Stimulated activated CD4-positive, alpha-beta T cell treated with anti-CD3 and anti-CD28 coated beads, Interleukin-4, amount 100 ng/mL, for 48 hours (primary cell): ENCODE measurements at regions not wholly inside any gene's neighbourhood (a gene's known extent, or its start where the extent isn't known, plus 50 kb on each side); places are given as distances from the start of the nearest gene placed in this dataset.
"Not testable (repeated sequence)": the region's sequence is repeated elsewhere in the genome, so short reads cannot be mapped to it uniquely, and the experiment has no call there.

Experiments used
- DNase-seq, 2 donors: peaks; one replicate each; pipeline ENCODE4 v3.0.0-alpha.2; 2020; ENCODE audit warnings: low read depth in 2 of 2

GRCh38 chrX:1059576-1060561 is 152.6 kb downstream of the CRLF2 start:
- no peak for DNase-seq

- DNase-seq: not testable (repeated sequence)
These were observed 158.8 kb downstream of the CRLF2 start for GRCh38 chrX:1053600-1053999.

GRCh38 chrX:1053072-1053471 is 159.4 kb downstream of the CRLF2 start:
- no peak for DNase-seq

GRCh38 chrX:1052021-1052420 is 160.4 kb downstream of the CRLF2 start:
- DNase-seq: no peak

GRCh38 chrX:1051421-1051820 is 161.0 kb downstream of the CRLF2 start:
- no peak for DNase-seq

- no peak for DNase-seq
These were observed 166.7 kb downstream of the CRLF2 start for GRCh38 chrX:1045680-1046314.

GRCh38 chrX:1041091-1041490 is 171.4 kb downstream of the CRLF2 start:
- no peak for DNase-seq

GRCh38 chrX:1035931-1036330 is 176.5 kb downstream of the CRLF2 start:
- DNase-seq: not testable (repeated sequence)

GRCh38 chrX:1035206-1035605 is 177.2 kb downstream of the CRLF2 start:
- DNase-seq: no peak

GRCh38 chrX:1034717-1035116 is 177.7 kb downstream of the CRLF2 start:
- DNase-seq: no peak

GRCh38 chrX:1031521-1032430 is 180.7 kb downstream of the CRLF2 start:
- no peak for DNase-seq

GRCh38 chrX:1029494-1029893 is 183.0 kb downstream of the CRLF2 start:
- no peak for DNase-seq

GRCh38 chrX:1027680-1028079 is 184.8 kb downstream of the CRLF2 start:
- DNase-seq: no peak

- DNase-seq: no peak
These were observed 185.3 kb downstream of the CRLF2 start for GRCh38 chrX:1027133-1027532.

- DNase-seq: no peak
These were observed 186.0 kb downstream of the CRLF2 start for GRCh38 chrX:1026263-1027015.

GRCh38 chrX:1025413-1025812 is 187.0 kb downstream of the CRLF2 start:
- DNase-seq: no peak

GRCh38 chrX:1023676-1024075 is 188.8 kb downstream of the CRLF2 start:
- no peak for DNase-seq

- DNase-seq: not testable (repeated sequence)
These were observed 191.0 kb downstream of the CRLF2 start for GRCh38 chrX:1021314-1021993.

GRCh38 chrX:1020634-1021166 is 191.7 kb downstream of the CRLF2 start:
- DNase-seq: no peak

- DNase-seq: not testable (repeated sequence)
These were observed 195.5 kb downstream of the CRLF2 start for GRCh38 chrX:1016926-1017325.
